Inflammatory macrophage treated with lipopolysaccharide for 4 hours (primary cell): ENCODE measurements at regions not wholly inside any gene's neighbourhood (a gene's known extent, or its start where the extent isn't known, plus 50 kb on each side); places are given as distances from the start of the nearest gene placed in this dataset.
"Not testable (repeated sequence)": the region's sequence is repeated elsewhere in the genome, so short reads cannot be mapped to it uniquely, and the experiment has no call there.

Source experiments
- DNase-seq: peaks from one replicate; pipeline ENCODE4 v3.0.0-alpha.2; 2020

GRCh38 chr3:22714749-22715148 lies 488.4 kb upstream of the UBE2E2 start:
- no peak for DNase-seq

- DNase-seq = no peak
These were observed 482.5 kb upstream of the UBE2E2 start for GRCh38 chr3:22720596-22720995.

DNA sequence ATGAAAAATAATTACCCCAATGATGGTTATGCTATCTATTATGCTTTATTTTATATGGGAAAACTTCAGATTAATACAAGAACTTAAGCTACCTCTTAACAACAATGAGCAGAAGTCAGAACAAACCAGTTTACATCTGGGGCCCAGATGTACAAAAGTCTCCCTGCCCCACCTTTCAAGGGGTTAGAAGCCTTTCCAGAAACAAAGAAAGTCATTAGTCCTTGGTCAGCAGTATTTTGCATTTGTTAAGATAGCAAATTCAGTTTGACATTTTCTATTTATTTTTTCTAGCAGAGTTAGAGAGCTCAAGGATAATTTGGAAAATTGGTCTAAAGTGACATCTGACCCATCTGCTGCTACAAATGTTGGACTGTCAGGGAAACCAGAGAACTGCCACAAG lies 478.7 kb upstream of the UBE2E2 start:
- no peak for DNase-seq

- DNase-seq = no peak
These were observed 474.7 kb upstream of the UBE2E2 start for GRCh38 chr3:22728406-22728805.

DNA sequence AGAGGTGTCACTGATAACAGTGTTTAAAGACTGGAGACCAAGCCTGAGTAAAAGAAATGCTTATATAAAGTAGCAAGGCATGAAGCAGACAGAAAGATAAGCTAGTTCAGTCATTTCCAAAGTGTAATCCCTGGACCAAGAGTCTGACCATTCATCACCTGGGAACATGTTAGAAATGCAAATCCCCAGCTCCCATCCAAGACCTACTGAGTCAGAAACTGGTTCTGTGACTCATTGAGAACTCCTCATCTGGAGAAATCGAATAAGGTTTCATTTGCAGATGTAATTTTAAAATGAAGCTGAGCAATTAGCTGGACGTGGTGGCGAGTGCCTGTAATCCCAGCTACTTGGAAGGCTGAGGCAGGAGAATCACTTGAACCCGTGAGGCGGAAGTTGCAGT lies 473.9 kb upstream of the UBE2E2 start:
- no peak for DNase-seq

GRCh38 chr3:22729981-22730380 lies 473.1 kb upstream of the UBE2E2 start:
- no peak for DNase-seq

GRCh38 chr3:22730701-22731100 lies 472.4 kb upstream of the UBE2E2 start:
- no peak for DNase-seq

DNA sequence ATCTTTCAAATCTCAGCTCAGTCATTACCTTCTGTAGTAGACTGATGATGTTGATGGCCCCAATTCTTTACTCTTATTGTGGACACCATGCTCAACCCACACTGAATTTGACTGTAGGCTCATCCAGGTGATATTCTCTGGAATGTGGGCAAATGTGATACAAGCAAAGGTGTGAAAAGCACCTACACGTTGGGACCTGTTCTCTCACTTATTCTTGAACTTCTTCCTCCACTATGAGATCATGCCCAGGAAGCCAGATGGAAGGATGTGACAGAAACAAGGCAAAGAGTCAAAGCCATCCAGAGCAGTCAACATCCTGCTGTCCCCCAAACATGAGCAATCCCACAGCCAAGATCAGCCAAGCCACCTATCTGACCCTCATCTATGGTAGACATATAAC lies 471.2 kb upstream of the UBE2E2 start:
- DNase-seq = no peak

DNA sequence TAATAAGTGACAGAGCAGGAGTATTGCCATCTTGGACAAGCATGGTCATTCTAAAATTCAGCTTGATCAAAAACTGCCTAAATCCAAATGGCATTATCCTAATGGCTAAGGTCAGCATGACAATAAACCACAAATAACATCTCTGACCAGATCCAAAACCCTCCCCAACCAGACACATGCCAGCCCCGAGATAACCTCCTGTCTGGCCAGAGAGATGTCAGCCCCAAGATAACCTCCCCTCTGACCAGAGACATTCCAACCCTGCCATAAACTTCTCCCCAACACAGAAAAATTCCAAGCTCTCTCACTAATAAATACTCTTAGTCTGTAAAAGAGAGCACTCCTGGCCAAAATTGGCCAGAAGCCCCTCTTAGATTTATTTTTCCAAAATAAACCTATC lies 470.5 kb upstream of the UBE2E2 start:
- no peak for DNase-seq

DNA sequence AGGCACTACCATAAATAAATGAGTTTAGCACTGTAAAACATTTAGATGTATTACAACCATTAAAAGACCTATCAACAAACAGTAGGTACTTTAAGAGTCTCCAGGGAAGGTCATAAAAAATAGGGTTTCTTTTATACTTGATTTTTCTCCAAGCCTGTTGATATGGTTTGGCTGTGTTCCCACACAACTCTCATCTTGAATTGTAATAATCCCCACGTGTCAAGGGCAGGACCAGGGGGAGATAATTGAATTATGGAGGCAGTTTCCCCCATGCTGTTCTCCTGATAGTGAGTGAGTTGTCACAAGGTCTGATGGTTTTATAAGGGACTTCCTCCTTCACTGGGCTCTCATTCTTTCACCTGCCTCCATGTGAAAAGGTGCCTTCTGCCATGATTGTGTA lies 468.9 kb upstream of the UBE2E2 start:
- no peak for DNase-seq

GRCh38 chr3:22734756-22735155 lies 468.4 kb upstream of the UBE2E2 start:
- DNase-seq = peak; percentile 46

DNA sequence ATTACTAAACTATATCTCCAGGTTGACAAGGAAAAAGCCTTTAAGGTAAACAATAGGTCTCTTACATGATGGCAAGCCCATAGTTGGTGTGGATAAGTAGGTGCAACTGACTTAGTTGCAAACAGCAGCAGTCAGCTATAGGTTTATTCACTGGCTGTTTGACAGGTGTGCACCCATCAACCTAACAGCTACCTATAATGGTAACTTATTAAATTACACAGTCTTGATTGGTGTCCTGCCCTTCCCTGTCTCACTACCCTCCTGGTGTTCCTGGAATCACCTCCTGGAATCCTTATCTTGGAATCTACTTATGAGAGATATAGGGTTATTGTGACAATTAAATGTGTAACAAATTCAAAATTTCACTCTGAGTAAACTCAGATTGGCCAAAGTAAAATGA lies 467.8 kb upstream of the UBE2E2 start:
- DNase-seq = no peak

- DNase-seq = not testable (repeated sequence)
These were observed 459.7 kb upstream of the UBE2E2 start for GRCh38 chr3:22743386-22743785.

DNA sequence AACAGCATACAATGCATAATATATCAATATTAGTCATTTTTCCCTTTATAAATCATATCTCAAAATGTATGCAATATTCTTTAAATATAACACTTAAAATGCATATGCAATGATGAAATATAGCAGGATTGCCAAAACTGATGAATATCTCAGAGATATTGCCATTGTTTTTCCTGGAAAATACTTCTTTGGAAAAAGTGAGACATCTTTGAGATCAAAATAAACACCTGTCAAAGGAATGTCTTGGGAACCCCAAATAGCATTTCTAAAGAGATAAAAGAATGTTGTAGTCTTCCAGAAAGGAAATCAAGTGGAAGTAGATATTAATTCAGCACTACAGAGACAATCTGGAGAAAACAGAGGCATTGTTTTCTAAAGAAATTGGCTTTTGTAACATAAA lies 457.8 kb upstream of the UBE2E2 start:
- no peak for DNase-seq

DNA sequence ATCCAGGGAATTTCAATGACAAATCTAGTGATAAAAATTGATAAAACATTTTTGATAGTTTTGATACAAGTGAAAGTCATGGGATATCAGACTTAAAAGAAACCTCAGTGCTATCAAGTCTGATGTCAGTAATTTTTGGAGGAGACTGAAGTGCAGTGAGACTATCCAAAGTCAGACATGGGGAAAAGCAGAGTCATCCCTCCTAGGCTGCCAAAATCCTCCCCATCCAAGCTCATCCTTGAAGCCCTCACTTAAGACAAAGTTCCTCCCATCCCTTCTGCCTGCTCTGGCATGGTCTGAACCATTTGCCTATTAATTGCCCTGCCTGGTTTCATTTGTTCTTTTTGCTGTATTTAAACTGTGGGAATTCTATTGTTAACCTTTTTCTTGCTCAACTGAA lies 456.9 kb upstream of the UBE2E2 start:
- DNase-seq = no peak

- DNase-seq = peak; percentile 13
These were observed 454.6 kb upstream of the UBE2E2 start for GRCh38 chr3:22748453-22749045.

- DNase-seq = no peak
These were observed 443.4 kb upstream of the UBE2E2 start for GRCh38 chr3:22759636-22760310.

GRCh38 chr3:22765679-22766078 lies 437.4 kb upstream of the UBE2E2 start:
- DNase-seq = no peak

- DNase-seq = no peak
These were observed 425.3 kb upstream of the UBE2E2 start for GRCh38 chr3:22777834-22778233.

DNA sequence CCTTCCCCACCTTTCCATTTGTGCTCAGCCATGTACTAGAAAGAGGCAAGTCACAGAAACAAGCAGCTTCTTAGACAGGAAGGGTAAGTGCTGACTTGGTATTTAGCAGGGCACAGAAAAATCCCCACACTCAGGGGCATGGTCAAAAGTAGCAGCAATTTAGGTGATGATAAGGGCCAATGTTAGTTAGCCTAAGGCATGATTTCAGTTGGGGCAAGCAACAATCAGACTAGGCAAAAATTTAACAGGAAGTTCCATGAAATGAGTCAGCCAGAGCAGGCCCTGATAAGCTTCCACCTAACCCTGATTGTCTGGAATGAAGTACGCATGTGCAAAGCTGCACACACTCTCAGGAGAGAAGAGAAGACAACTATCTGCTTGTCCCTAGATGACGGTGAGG lies 423.4 kb upstream of the UBE2E2 start:
- no peak for DNase-seq

- DNase-seq = no peak
These were observed 410.6 kb upstream of the UBE2E2 start for GRCh38 chr3:22792533-22792932.

GRCh38 chr3:22795917-22796316 lies 407.2 kb upstream of the UBE2E2 start:
- no peak for DNase-seq

- no peak for DNase-seq
These were observed 404.7 kb upstream of the UBE2E2 start for GRCh38 chr3:22798461-22798860.

- DNase-seq = no peak
These were observed 383.9 kb upstream of the UBE2E2 start for GRCh38 chr3:22819209-22819608.

DNA sequence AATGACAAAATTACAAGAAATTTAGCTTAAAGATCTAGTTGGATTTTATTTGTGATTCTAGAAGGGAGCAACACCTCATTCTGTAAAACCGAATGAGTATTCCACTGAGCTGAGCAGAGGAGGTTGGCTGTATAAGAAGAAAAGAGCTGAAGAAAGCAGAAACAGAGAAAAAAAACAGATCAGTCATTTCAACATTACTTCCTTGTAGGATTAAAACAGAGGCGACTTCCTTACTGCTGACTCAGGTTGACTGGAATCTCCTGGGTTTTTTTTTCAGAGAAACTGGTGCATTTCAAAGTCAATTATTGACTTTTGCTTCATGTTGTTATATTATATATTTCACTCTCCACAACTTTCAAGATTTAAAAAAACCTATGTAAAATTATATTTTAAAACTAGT lies 368.1 kb upstream of the UBE2E2 start:
- DNase-seq = peak; percentile 40
